Uterus (tissue), 2 donors: ENCODE measurements at regions not wholly inside any gene's neighbourhood (a gene's known extent, or its start where the extent isn't known, plus 50 kb on each side); places are given as distances from the start of the nearest gene placed in this dataset.

Experiments used
- CTCF ChIP-seq, 4 experiments: fragments of 200-600 bp in 2 of 4; fragments of 450-650 bp in 2 of 4; sonication (generic) in 2 of 4; IDR thresholded peaks; one replicate each; pipeline ENCODE4 v1.5.1; 2016 to 2019; ENCODE audit warnings: antibody characterized with exemption in 4 of 4, mild to moderate bottlenecking in 2 of 4, moderate library complexity in 1 of 4
- POLR2A ChIP-seq, 2 donors: fragments of 450-650 bp; IDR thresholded peaks; one replicate each; pipeline ENCODE4 v1.6.1; 2016; ENCODE audit warnings: antibody characterized with exemption in 2 of 2, mild to moderate bottlenecking in 1 of 2, moderate library complexity in 1 of 2

GRCh38 chr2:129444751-129445150 lies 534.7 kb upstream of the RAB6C start:
- TF ChIP-seq CTCF (IDR thresholded peaks at IDR 0.05) (no peak), POLR2A (IDR thresholded peaks at IDR 0.05) (no peak)
